Cardiac septum (tissue), 1 donor: ENCODE measurements at regions not wholly inside any gene's neighbourhood (a gene's known extent, or its start where the extent isn't known, plus 50 kb on each side); places are given as distances from the start of the nearest gene placed in this dataset.

ENCODE experiments used
- DNase-seq: peaks from one replicate; pipeline ENCODE4 v3.0.0-alpha.2; 2020; ENCODE audit warnings: low spot score
- intact Hi-C: fragments of 100-400 bp; cut with DNase I; formaldehyde crosslinking; loops from one replicate; pipeline ENCODE4 v1.14.0; 2022
- donor health status: DM: no; HTN: no; CAD: no.

GRCh38 chr6:43977404-43978111 is 149.7 kb downstream of the MRPL14 start:
- intact Hi-C loops, result no loop called here
- DNase-seq, result peak; percentile 36

GRCh38 chr6:43976706-43977403 is 150.4 kb downstream of the MRPL14 start:
- intact Hi-C loops, result no loop called here
- DNase-seq, result peak; percentile 15

GRCh38 chr6:43974643-43975230 is 152.5 kb downstream of the MRPL14 start:
- intact Hi-C loops, result no loop called here
- no peak for DNase-seq

- no peak for DNase-seq
These were observed 153.9 kb downstream of the MRPL14 start for GRCh38 chr6:43973357-43973756.

GRCh38 chr6:43972913-43973300 is 154.3 kb downstream of the MRPL14 start:
- DNase-seq, result peak; percentile 87
- intact Hi-C loops, result no loop called here

More at GRCh38 chr6:43973357-43973756, 153.9 kb downstream of the MRPL14 start:
- intact Hi-C loops, result no loop called here

- intact Hi-C loops, result no loop called here
- peak; percentile 67 for DNase-seq
These were observed 154.9 kb downstream of the MRPL14 start for GRCh38 chr6:43972179-43972912.

GRCh38 chr6:43971776-43972126 is 155.5 kb downstream of the MRPL14 start:
- intact Hi-C loops, result no loop called here
- DNase-seq, result peak; percentile 12

- DNase-seq, result peak; percentile 70
- intact Hi-C loops, result no loop called here
These were observed 156.1 kb downstream of the MRPL14 start for GRCh38 chr6:43970913-43971775.

GRCh38 chr6:43970068-43970912 is 157.0 kb downstream of the MRPL14 start:
- intact Hi-C loops, result no loop called here
- DNase-seq, result peak; percentile 65

- peak; percentile 44 for DNase-seq
- intact Hi-C loops, result no loop called here
These were observed 157.9 kb downstream of the MRPL14 start for GRCh38 chr6:43969158-43969981.

- intact Hi-C loops, result no loop called here
These were observed 158.9 kb downstream of the MRPL14 start for GRCh38 chr6:43968110-43968965.

GRCh38 chr6:43967719-43968091 is 159.5 kb downstream of the MRPL14 start:
- no peak for DNase-seq
- intact Hi-C loops, result no loop called here

More at GRCh38 chr6:43968110-43968965, 158.9 kb downstream of the MRPL14 start:
- peak; percentile 57 for DNase-seq

- intact Hi-C loops, result no loop called here
- DNase-seq, result peak; percentile 59
These were observed 160.2 kb downstream of the MRPL14 start for GRCh38 chr6:43966853-43967718.

GRCh38 chr6:43966374-43966658 is 160.9 kb downstream of the MRPL14 start:
- no peak for DNase-seq
- intact Hi-C loops, result no loop called here

GRCh38 chr6:43965628-43966373 is 161.5 kb downstream of the MRPL14 start:
- intact Hi-C loops, result no loop called here

More at GRCh38 chr6:43965628-43966373, 161.5 kb downstream of the MRPL14 start:
- DNase-seq, result peak; percentile 53
